ENCODE measurements at regions not wholly inside any gene's neighbourhood (a gene's known extent, or its start where the extent isn't known, plus 50 kb on each side); places are given as distances from the start of the nearest gene placed in this dataset.

- TF ChIP-seq GLI4 (tag by site-specific recombination; IDR thresholded peaks at IDR 0.05) (no peak), RBAK (tag by site-specific recombination; IDR thresholded peaks at IDR 0.05) (no peak)
Measured at GRCh38 chr10:4354382-4354812, 471.6 kb upstream of the AKR1E2 start.
